Posterior cingulate gyrus (tissue), 11 donors: ENCODE measurements at regions not wholly inside any gene's neighbourhood (a gene's known extent, or its start where the extent isn't known, plus 50 kb on each side); places are given as distances from the start of the nearest gene placed in this dataset.
"Not testable (repeated sequence)": the region's sequence is repeated elsewhere in the genome, so short reads cannot be mapped to it uniquely, and the experiment has no call there.

Source experiments
- DNase-seq, 10 donors: peaks; one replicate each; pipeline versions ENCODE4 v3.0.0 to v3.0.0-alpha.2; 2020 to 2021; ENCODE audit warnings: mixed read lengths in 3 of 10
- intact Hi-C: fragments of 100-400 bp; cut with DNase I; formaldehyde crosslinking; loops from one replicate; pipeline ENCODE4 v1.15.1; 2023

- no peak for DNase-seq
- intact Hi-C loops, result no loop called here
These were observed 94.4 kb upstream of the HCCS start for GRCh38 chrX:11016728-11017127.

GRCh38 chrX:11022588-11022987 lies 88.5 kb upstream of the HCCS start:
- intact Hi-C loops, result not testable (repeated sequence)

GRCh38 chrX:11039926-11040325 lies 71.2 kb upstream of the HCCS start:
- DNase-seq, result no peak
- intact Hi-C loops, result no loop called here

More at GRCh38 chrX:11022588-11022987, 88.5 kb upstream of the HCCS start:
- not testable (repeated sequence) for DNase-seq

GRCh38 chrX:11040405-11040804 lies 70.7 kb upstream of the HCCS start:
- DNase-seq, result no peak
- intact Hi-C loops, result no loop called here

GRCh38 chrX:11040996-11041395 lies 70.1 kb upstream of the HCCS start:
- no peak for DNase-seq
- intact Hi-C loops, result no loop called here

GRCh38 chrX:11050013-11050412 lies 61.1 kb upstream of the HCCS start:
- no peak for DNase-seq
- intact Hi-C loops, result no loop called here

- DNase-seq, result no peak
These were observed 57.8 kb upstream of the HCCS start for GRCh38 chrX:11053351-11053750.

GRCh38 chrX:11056322-11057176 lies 54.6 kb upstream of the HCCS start:
- intact Hi-C loops, result no loop called here
- no peak for DNase-seq

More at GRCh38 chrX:11053351-11053750, 57.8 kb upstream of the HCCS start:
- intact Hi-C loops, result no loop called here

- intact Hi-C loops, result no loop called here
- no peak for DNase-seq
These were observed 51.2 kb upstream of the HCCS start for GRCh38 chrX:11059933-11060332.
